ENCODE measurements at regions not wholly inside any gene's neighbourhood (a gene's known extent, or its start where the extent isn't known, plus 50 kb on each side); places are given as distances from the start of the nearest gene placed in this dataset.

DNA sequence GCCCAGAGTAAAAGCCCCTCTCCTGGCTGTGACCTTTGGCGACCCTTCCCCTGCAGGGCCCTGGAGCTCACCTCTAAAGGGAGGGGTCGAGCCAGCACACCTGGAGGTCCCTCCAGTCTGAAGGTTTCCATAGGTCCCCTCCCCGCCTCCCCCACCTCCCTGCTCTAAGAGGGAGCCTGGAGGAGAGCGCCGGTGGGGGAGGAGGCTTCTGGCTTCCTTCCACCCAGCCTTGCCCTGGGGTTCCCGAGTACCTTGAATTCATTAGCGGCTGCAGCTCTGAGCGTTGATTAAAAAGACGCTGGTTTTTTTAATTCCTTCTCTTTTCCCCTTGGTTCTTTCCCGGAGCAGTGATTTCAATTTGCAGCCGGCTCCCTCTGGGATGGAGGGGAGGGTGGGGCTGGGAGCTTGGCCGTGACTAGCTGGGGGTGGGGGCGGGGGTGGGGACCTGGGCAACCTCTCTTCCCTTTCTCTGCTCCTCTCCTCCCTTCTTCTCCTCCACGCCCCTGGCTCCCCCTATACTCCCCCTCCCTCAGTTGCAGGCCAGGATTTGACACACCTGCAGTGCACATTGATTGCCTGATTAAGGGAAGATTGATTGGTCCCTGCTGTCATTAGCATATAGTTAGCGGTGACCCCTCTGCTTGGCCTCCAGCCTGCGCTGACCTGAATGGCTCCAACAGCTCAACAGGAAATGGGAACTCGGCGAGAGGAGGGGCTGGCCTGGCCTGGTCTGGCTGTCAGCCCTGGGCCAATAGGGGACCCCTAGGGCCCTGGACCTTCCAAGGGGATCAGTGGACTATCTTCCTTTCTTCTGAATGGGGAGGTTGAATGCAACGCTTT lies 67.5 kb upstream of the RAPGEF1 start:
- Histone ChIP-seq H3K4me3 (ENCODE audit: low read depth in 2 of 2, low read length in 2 of 2) (no peak overlapping the region), H3K9me3 (ENCODE audit: control insufficient read depth, insufficient read depth, low read depth, low read length) (no peaks in the 10 kb centered on the region), H3K36me3 (ENCODE audit: control insufficient read depth, insufficient read depth, low read length) (no peaks in the 10 kb centered on the region), H3K4me1 (ENCODE audit: control insufficient read depth, insufficient read depth, low read length) (no peaks in the 10 kb centered on the region), H3K27ac (ENCODE audit: low read length) (no peak overlapping the region), H3K27me3 (ENCODE audit: control insufficient read depth, insufficient read depth, low read length) (no peaks in the 10 kb centered on the region)
- ATAC-seq (no peak), DNase-seq (ENCODE audit: low read depth, low spot score) (no peak)
- in situ Hi-C loops (cut with HindIII; ENCODE audit: low pct_unique_long_range_greater_than_20kb, low sequenced_read_pairs): no loop called here
- TF ChIP-seq POLR2AphosphoS5 (IDR thresholded peaks at IDR 0.05; ENCODE audit: low read depth, low read length): no peak
- CTCF ChIA-PET: interaction anchor here (0.7 kb wide), 1 partner anchor 26 kb away, joined by 9 read pairs; no protein-coding TSS in a partner anchor
- intact Hi-C loops (cut with micrococcal nuclease; ENCODE audit: unreplicated experiment): no loop called here
- no TSS peak for BruUV-seq (replicated peaks)
- POLR2A ChIA-PET: interaction anchor here (0.6 to 1.1 kb wide), 2 partner anchors 27 to 58 kb away, joined by 3 to 4 read pairs; no protein-coding TSS in a partner anchor

DNA sequence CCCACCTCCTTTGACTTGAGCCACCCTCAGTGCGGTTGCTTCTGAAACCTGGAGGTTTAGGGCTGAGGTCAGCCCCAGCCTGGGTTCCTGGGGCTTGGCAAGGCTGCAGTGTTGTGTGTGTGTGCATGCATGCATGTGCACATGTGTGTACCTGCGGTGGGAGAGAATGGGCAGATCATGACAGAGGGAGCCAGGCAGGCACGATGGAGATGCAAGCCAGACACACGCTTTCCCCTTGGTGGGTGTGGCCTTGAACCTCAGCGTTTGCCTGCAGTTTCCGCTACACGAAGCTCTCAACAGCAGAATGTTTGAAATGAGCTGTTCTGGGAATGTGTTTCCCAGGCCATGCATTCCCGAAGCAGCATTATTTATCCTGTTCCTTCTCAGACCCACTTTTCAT lies 65.9 kb upstream of the RAPGEF1 start:
- H3K27ac ChIP-seq (ENCODE audit: low read length): no peak overlapping the region
- no peak for ATAC-seq
- POLR2A ChIA-PET: no interaction called here
- in situ Hi-C loops (cut with HindIII; ENCODE audit: low pct_unique_long_range_greater_than_20kb, low sequenced_read_pairs): no loop called here
- H3K9me3 ChIP-seq (ENCODE audit: control insufficient read depth, insufficient read depth, low read depth, low read length): no peaks in the 10 kb centered on the region
- CTCF ChIA-PET: no interaction called here
- H3K4me3 ChIP-seq (ENCODE audit: low read depth in 2 of 2, low read length in 2 of 2): no peak overlapping the region
- H3K27me3 ChIP-seq (ENCODE audit: control insufficient read depth, insufficient read depth, low read length): no peaks in the 10 kb centered on the region
- no TSS peak for BruUV-seq (replicated peaks)
- H3K4me1 ChIP-seq (ENCODE audit: control insufficient read depth, insufficient read depth, low read length): no peaks in the 10 kb centered on the region
- no peak for DNase-seq (ENCODE audit: low read depth, low spot score)
- H3K36me3 ChIP-seq (ENCODE audit: control insufficient read depth, insufficient read depth, low read length): no peaks in the 10 kb centered on the region
- intact Hi-C loops (cut with micrococcal nuclease; ENCODE audit: unreplicated experiment): no loop called here
- no peak for TF ChIP-seq TCF7L2 (IDR thresholded peaks at IDR 0.05; ENCODE audit: low read depth, low read length)
- no peak for TF ChIP-seq POLR2AphosphoS5 (IDR thresholded peaks at IDR 0.05; ENCODE audit: low read depth, low read length)
- TF ChIP-seq SIN3A (IDR thresholded peaks at IDR 0.05; ENCODE audit: borderline replicate concordance, insufficient read depth, low read depth, low read length): no peak
- TF ChIP-seq, protein P1, sequence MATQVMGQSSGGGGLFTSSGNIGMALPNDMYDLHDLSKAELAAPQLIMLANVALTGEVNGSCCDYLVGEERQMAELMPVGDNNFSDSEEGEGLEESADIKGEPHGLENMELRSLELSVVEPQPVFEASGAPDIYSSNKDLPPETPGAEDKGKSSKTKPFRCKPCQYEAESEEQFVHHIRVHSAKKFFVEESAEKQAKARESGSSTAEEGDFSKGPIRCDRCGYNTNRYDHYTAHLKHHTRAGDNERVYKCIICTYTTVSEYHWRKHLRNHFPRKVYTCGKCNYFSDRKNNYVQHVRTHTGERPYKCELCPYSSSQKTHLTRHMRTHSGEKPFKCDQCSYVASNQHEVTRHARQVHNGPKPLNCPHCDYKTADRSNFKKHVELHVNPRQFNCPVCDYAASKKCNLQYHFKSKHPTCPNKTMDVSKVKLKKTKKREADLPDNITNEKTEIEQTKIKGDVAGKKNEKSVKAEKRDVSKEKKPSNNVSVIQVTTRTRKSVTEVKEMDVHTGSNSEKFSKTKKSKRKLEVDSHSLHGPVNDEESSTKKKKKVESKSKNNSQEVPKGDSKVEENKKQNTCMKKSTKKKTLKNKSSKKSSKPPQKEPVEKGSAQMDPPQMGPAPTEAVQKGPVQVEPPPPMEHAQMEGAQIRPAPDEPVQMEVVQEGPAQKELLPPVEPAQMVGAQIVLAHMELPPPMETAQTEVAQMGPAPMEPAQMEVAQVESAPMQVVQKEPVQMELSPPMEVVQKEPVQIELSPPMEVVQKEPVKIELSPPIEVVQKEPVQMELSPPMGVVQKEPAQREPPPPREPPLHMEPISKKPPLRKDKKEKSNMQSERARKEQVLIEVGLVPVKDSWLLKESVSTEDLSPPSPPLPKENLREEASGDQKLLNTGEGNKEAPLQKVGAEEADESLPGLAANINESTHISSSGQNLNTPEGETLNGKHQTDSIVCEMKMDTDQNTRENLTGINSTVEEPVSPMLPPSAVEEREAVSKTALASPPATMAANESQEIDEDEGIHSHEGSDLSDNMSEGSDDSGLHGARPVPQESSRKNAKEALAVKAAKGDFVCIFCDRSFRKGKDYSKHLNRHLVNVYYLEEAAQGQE (IDR thresholded peaks at IDR 0.05; ENCODE audit: insufficient read depth in 1 of 2, low read depth in 2 of 2, low read length in 1 of 2): no peak
- TF ChIP-seq, protein P2, sequence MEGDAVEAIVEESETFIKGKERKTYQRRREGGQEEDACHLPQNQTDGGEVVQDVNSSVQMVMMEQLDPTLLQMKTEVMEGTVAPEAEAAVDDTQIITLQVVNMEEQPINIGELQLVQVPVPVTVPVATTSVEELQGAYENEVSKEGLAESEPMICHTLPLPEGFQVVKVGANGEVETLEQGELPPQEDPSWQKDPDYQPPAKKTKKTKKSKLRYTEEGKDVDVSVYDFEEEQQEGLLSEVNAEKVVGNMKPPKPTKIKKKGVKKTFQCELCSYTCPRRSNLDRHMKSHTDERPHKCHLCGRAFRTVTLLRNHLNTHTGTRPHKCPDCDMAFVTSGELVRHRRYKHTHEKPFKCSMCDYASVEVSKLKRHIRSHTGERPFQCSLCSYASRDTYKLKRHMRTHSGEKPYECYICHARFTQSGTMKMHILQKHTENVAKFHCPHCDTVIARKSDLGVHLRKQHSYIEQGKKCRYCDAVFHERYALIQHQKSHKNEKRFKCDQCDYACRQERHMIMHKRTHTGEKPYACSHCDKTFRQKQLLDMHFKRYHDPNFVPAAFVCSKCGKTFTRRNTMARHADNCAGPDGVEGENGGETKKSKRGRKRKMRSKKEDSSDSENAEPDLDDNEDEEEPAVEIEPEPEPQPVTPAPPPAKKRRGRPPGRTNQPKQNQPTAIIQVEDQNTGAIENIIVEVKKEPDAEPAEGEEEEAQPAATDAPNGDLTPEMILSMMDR (IDR thresholded peaks at IDR 0.05): no peak

DNA sequence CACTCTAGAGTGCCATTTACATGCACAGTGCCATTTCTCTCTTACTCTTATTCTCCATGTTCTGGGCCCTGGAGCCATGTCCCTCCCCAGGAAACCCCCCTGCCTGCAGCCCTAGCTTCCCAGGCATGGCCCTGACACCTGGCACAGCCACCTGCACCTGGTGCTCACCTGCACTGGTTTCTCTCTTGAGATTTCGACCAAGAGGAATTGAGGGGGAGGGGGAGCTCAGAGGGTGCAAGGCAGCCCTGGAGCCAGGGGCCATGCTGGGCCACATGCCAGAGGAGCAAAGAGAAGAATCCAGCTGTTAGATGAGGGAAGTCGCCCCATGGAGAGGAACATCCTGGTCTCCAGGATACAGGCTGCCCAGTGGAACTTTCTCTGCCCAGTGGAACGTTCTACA lies 65.0 kb upstream of the RAPGEF1 start:
- DNase-seq (ENCODE audit: low read depth, low spot score) (no peak), ATAC-seq (no peak)
- no peaks in the 10 kb centered on the region for H3K9me3 ChIP-seq (ENCODE audit: control insufficient read depth, insufficient read depth, low read depth, low read length)
- no TSS peak for BruUV-seq (replicated peaks)
- H3K27me3 ChIP-seq (ENCODE audit: control insufficient read depth, insufficient read depth, low read length): no peaks in the 10 kb centered on the region
- ChIA-PET POLR2A (no interaction called here), CTCF (interaction anchor here (0.5 kb wide), 1 partner anchor 48 kb away, joined by 3 read pairs; no protein-coding TSS in a partner anchor)
- in situ Hi-C loops (cut with HindIII; ENCODE audit: low pct_unique_long_range_greater_than_20kb, low sequenced_read_pairs) (no loop called here), intact Hi-C loops (cut with micrococcal nuclease; ENCODE audit: unreplicated experiment) (no loop called here)
- no peak overlapping the region for H3K4me3 ChIP-seq (ENCODE audit: low read depth in 2 of 2, low read length in 2 of 2)
- H3K27ac ChIP-seq (ENCODE audit: low read length): no peak overlapping the region
- no peak for TF ChIP-seq POLR2AphosphoS5 (IDR thresholded peaks at IDR 0.05; ENCODE audit: low read depth, low read length)
- TF ChIP-seq, protein P2 (IDR thresholded peaks at IDR 0.05): no peak
- TF ChIP-seq TCF7L2 (IDR thresholded peaks at IDR 0.05; ENCODE audit: low read depth, low read length): no peak
- TF ChIP-seq SIN3A (IDR thresholded peaks at IDR 0.05; ENCODE audit: borderline replicate concordance, insufficient read depth, low read depth, low read length): no peak
- TF ChIP-seq, protein P1 (IDR thresholded peaks at IDR 0.05; ENCODE audit: insufficient read depth in 1 of 2, low read depth in 2 of 2, low read length in 1 of 2): no peak
- no peaks in the 10 kb centered on the region for H3K36me3 ChIP-seq (ENCODE audit: control insufficient read depth, insufficient read depth, low read length)
- H3K4me1 ChIP-seq (ENCODE audit: control insufficient read depth, insufficient read depth, low read length): no peaks in the 10 kb centered on the region

Measured in Panc1 (cell line).